IPS DF 6.9 (cell line): ENCODE measurements at regions not wholly inside any gene's neighbourhood (a gene's known extent, or its start where the extent isn't known, plus 50 kb on each side); places are given as distances from the start of the nearest gene placed in this dataset.

Experiments
- DNase-seq: peaks from one replicate; pipeline ENCODE4 v3.0.0-alpha.2; 2013; ENCODE audit warnings: low read depth, low spot score
- H3K27ac ChIP-seq: one replicate; pipeline ENCODE4 v1.5.1; 2013; ENCODE audit warnings: low read length, control low read depth
- H3K27me3 ChIP-seq: 2 replicates; pipeline ENCODE4 v1.6.1; 2013; ENCODE audit warnings: mild to moderate bottlenecking, low read length; ENCODE audit not compliant: control insufficient read depth, insufficient read depth
- H3K36me3 ChIP-seq: 2 replicates; pipeline ENCODE4 v1.6.1; 2013; ENCODE audit warnings: low read length; ENCODE audit not compliant: control insufficient read depth, insufficient read depth
- H3K4me1 ChIP-seq: 2 replicates; pipeline ENCODE4 v1.6.1; 2013; ENCODE audit warnings: low read length; ENCODE audit not compliant: control insufficient read depth, insufficient read depth
- H3K4me3 ChIP-seq: 2 replicates; pipeline ENCODE4 v1.5.1; 2013; ENCODE audit warnings: mild to moderate bottlenecking, low read length
- H3K9me3 ChIP-seq: 2 replicates; pipeline ENCODE4 v1.6.1; 2013; ENCODE audit warnings: low read length, inconsistent platforms; ENCODE audit not compliant: control insufficient read depth, insufficient read depth
- WGBS: extraction: QIAGEN DNeasy Blood & Tissue Kit; methylation state at CpG from one replicate; pipeline ENCODE4 v1.1.7; 2013; ENCODE audit warnings: mixed read lengths, missing lambda C conversion rate; ENCODE audit not compliant: insufficient read length, insufficient coverage; 5-methylcytosine and 5-hydroxymethylcytosine counted together

DNA sequence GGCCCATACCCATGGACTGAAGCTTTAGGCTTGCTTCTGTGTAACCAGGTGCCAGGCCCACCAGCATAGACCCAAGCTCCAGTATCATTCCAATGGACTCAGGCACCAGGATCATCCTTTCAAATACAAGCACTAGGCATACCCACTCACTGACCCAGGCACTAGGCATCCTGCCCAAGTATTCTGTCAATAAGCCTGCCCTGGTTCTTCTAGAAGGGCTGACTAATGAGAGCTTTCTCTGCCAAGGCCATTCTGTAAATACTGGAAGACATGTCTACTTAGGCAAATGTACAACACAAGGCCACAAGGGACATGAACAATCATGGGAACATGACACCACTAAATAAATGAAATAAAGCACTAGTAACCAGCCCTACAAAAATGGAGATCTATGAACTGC lies 352.2 kb downstream of the FSCB start:
- no peak for DNase-seq
- H3K27me3 ChIP-seq, result no peaks in the 10 kb centered on the region
- no peaks in the 10 kb centered on the region for H3K36me3 ChIP-seq
- H3K9me3 ChIP-seq, result no peaks in the 10 kb centered on the region
- H3K27ac ChIP-seq, result no peak overlapping the region
- no peaks in the 10 kb centered on the region for H3K4me1 ChIP-seq
- H3K4me3 ChIP-seq, result no peak overlapping the region

DNA sequence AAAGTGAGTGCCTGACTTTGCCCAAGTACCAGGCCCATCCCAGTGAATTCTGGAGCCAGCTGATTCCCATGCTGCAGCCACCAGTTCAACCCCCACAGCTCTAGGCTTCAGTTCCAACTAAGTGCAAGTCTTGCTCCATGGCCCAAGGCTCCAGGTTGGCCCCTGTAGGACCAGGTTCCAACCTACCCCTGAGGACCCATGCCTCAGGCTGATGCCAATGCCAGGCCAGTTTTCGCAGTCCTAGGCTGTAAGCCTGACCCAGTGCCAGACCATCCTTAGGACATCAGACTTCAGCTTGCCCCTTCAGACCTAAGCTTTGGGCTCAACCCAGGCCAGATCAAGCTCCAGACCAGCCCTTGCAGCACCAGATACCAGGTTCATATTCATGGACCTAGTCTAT lies 352.6 kb downstream of the FSCB start:
- no CpG with 5 or more reads among the region's 1 CpG for WGBS

DNA sequence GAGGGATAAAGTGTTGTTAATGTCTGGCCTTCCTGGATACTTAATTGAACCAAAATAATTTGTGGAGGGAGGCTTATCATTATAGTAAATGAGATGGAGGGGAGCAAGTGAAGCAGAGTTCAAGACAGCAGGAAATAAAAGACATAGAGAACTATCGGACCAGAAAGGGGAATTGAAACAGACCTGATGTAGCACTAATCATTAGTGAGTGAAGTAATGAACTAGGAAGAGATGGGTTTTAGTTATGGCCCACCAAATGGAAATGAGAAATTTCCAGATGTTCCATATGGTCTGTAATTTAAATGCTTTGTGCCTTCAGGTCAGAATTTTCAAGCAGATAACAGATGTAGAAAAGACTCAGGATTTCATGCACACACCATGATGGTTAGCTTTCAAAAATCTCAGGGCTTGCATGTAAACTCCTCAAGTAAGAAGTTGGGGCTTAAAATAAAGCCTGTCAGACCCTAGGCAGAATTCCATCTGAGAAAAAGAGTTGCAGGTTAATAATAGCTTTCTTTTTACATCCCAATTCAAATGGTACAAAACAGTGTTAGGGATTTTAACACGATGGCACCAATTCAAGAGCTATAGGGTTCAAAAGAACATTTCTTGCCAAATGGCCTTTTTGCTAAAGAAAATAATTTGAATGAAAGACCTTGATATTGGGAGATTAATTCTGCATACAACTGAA lies 355.8 kb downstream of the FSCB start:
- no peaks in the 10 kb centered on the region for H3K9me3 ChIP-seq
- no peaks in the 10 kb centered on the region for H3K4me1 ChIP-seq
- H3K27ac ChIP-seq, result no peak overlapping the region
- H3K27me3 ChIP-seq, result no peaks in the 10 kb centered on the region
- no peak for DNase-seq
- H3K4me3 ChIP-seq, result no peak overlapping the region
- no peaks in the 10 kb centered on the region for H3K36me3 ChIP-seq
- WGBS, result no CpG with 5 or more reads among the region's 2 CpGs

More for the DNA sequence above, 352.6 kb downstream of the FSCB start:
- H3K36me3 ChIP-seq, result no peaks in the 10 kb centered on the region
- H3K9me3 ChIP-seq, result no peaks in the 10 kb centered on the region
- H3K27me3 ChIP-seq, result no peaks in the 10 kb centered on the region
- no peak overlapping the region for H3K4me3 ChIP-seq
- H3K4me1 ChIP-seq, result no peaks in the 10 kb centered on the region
- no peak for DNase-seq
- H3K27ac ChIP-seq, result no peak overlapping the region

GRCh38 chr14:44149597-44149996 lies 357.5 kb downstream of the FSCB start:
- no peaks in the 10 kb centered on the region for H3K27me3 ChIP-seq
- H3K4me3 ChIP-seq, result no peak overlapping the region
- no peaks in the 10 kb centered on the region for H3K9me3 ChIP-seq
- DNase-seq, result peak; percentile 84
- H3K36me3 ChIP-seq, result no peaks in the 10 kb centered on the region
- no peak overlapping the region for H3K27ac ChIP-seq
- WGBS, result no CpG with 5 or more reads among the region's 3 CpGs
- no peaks in the 10 kb centered on the region for H3K4me1 ChIP-seq

- no peaks in the 10 kb centered on the region for H3K4me1 ChIP-seq
- no CpG with 5 or more reads among the region's 1 CpG for WGBS
- no peak for DNase-seq
- H3K27me3 ChIP-seq, result no peaks in the 10 kb centered on the region
- no peak overlapping the region for H3K27ac ChIP-seq
- H3K9me3 ChIP-seq, result no peaks in the 10 kb centered on the region
- no peaks in the 10 kb centered on the region for H3K36me3 ChIP-seq
- H3K4me3 ChIP-seq, result no peak overlapping the region
Measured at GRCh38 chr14:44142006-44142405, 365.1 kb downstream of the FSCB start.

DNA sequence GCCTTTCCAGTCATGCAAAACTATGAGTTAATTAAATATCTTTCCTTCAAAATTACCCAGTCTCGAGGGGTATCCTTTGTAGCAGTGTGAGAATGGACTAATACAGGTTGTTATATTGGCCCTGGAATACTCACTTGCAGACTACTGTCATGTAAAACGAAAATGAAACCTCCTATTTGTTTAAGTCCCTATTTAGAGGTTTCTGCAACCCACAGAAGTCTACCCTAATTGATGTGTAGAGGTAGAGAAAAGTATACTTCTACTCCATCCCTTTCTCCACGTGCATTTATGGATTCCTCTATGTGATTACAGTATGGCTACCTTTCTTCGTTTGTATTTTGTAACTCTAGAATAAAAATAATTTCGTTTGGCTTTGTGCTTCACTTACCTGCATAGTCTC lies 371.1 kb downstream of the FSCB start:
- Histone ChIP-seq H3K36me3 (no peaks in the 10 kb centered on the region), H3K9me3 (no peaks in the 10 kb centered on the region), H3K27me3 (no peaks in the 10 kb centered on the region), H3K27ac (no peak overlapping the region), H3K4me3 (no peak overlapping the region), H3K4me1 (no peaks in the 10 kb centered on the region)
- DNase-seq, result no peak
- WGBS, result no CpG with 5 or more reads among the region's 5 CpGs

DNA sequence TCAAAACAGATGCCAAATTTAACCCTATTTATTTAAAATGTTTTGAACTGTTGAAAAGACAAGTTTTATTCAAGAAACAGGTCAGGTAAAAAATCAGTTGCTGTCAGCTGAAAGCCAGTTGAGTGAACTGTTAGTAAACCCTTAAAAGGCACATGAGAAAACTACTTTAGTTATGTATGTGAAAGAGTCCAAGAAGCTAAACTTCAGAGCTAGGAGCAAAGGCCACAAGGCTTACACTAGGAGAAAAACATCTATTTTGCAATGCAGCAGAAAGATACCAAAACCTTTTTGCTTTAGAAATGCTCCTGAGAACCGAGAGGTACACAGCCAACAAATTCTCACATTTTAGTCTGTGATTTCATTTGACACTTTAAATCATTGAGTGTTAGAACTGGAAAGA lies 375.2 kb downstream of the FSCB start:
- no peak overlapping the region for H3K27ac ChIP-seq
- no peaks in the 10 kb centered on the region for H3K9me3 ChIP-seq
- no CpG with 5 or more reads among the region's 1 CpG for WGBS
- DNase-seq, result no peak
- H3K4me3 ChIP-seq, result no peak overlapping the region
- H3K36me3 ChIP-seq, result no peaks in the 10 kb centered on the region
- no peaks in the 10 kb centered on the region for H3K4me1 ChIP-seq
- no peaks in the 10 kb centered on the region for H3K27me3 ChIP-seq

- no CpG with 5 or more reads among the region's 7 CpGs for WGBS
- no peak for DNase-seq
- Histone ChIP-seq H3K27me3 (no peaks in the 10 kb centered on the region), H3K4me1 (no peaks in the 10 kb centered on the region), H3K27ac (no peak overlapping the region), H3K9me3 (peaks cover 3% of the 10 kb centered on the region; the same call in 1 of the 2 replicates), H3K36me3 (peaks cover 3% of the 10 kb centered on the region; the same call in 1 of the 2 replicates), H3K4me3 (no peak overlapping the region)
Measured at GRCh38 chr14:44113769-44114730, 393.0 kb downstream of the FSCB start.

DNA sequence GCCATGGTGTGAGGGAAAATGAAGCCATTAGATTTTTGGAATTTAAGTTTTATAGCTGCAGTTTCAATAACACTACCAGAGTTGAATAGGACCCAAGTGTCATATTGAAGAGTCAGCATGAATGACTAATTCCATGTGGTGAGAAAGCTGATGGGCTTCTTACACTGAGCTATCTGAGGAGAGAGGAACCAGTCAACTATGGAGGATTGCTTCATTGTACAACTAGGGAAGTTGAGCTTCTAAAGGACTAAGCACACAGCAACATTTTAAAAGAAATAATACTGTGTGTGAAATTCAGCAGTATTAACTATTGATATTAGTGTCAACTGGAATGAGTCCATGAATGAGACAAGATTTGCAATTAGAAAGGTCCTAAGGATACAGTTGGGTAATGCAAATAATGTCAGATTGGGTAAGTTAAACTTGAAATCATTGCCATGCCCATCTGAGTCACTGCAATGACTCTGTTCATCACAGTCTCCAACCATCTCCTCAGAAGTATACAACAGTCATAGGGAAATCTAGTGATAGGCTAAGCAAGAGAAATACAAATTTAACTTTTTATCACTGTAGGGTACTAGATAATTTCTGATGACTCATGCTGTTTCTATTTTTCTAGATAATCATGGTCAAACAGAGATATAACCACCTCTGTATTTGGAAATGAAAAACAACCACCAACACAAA lies 394.2 kb downstream of the FSCB start:
- H3K4me3 ChIP-seq, result no peak overlapping the region
- H3K27ac ChIP-seq, result no peak overlapping the region
- no peak for DNase-seq

DNA sequence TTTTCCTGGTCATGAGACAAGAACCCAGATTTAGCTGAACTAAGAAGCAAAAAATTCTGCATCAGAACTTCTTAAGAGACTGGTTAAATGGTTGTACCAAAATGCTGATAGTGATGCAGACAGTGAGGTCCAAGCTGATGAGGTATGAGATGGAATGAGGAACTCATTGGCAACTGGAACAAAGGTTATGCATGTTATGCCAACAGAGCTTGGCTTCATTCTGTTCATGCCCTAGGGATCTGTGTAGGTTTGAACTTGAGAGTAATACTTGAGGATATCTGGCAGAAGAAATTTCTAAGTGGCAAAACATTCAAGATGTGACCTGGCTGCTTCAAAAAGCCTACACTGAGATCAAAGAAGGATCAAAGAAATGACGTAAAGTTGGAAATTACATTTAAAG lies 398.0 kb downstream of the FSCB start:
- Histone ChIP-seq H3K27me3 (no peaks in the 10 kb centered on the region), H3K36me3 (peaks cover 3% of the 10 kb centered on the region; the same call in 1 of the 2 replicates), H3K4me1 (no peaks in the 10 kb centered on the region), H3K4me3 (no peak overlapping the region), H3K9me3 (peaks cover 3% of the 10 kb centered on the region; the same call in 1 of the 2 replicates), H3K27ac (no peak overlapping the region)
- WGBS, result no CpG with 5 or more reads among the region's 1 CpG
- no peak for DNase-seq

More for the DNA sequence above, 394.2 kb downstream of the FSCB start:
- peaks cover 3% of the 10 kb centered on the region; the same call in 1 of the 2 replicates for H3K36me3 ChIP-seq
- H3K9me3 ChIP-seq, result peaks cover 3% of the 10 kb centered on the region; the same call in 1 of the 2 replicates
- no peaks in the 10 kb centered on the region for H3K4me1 ChIP-seq
- H3K27me3 ChIP-seq, result no peaks in the 10 kb centered on the region
